Fibroblast of mammary gland (primary cell): ENCODE measurements at regions not wholly inside any gene's neighbourhood (a gene's known extent, or its start where the extent isn't known, plus 50 kb on each side); places are given as distances from the start of the nearest gene placed in this dataset.

Source experiments
- DNase-seq: peaks from one replicate; pipeline ENCODE4 v3.0.0-alpha.2; 2010; ENCODE audit warnings: low read depth
- H3K4me3 ChIP-seq: 2 replicates; pipeline ENCODE4 v1.5.1; 2011; ENCODE audit warnings: low read depth, mild to moderate bottlenecking, low read length, moderate library complexity; ENCODE audit not compliant: control insufficient read depth
- CTCF ChIP-seq: conservative IDR thresholded peaks from 2 replicates; pipeline ENCODE4 v1.5.1; 2011; ENCODE audit warnings: low read depth, low read length, inconsistent platforms; ENCODE audit not compliant: control insufficient read depth, insufficient read depth

- no peak for TF ChIP-seq CTCF
- no peak overlapping the region for H3K4me3 ChIP-seq
- DNase-seq: no peak
These were observed 791.2 kb downstream of the BRD1 start for GRCh38 chr22:49036513-49036912.

GRCh38 chr22:49035818-49036457 lies 791.7 kb downstream of the BRD1 start:
- DNase-seq: no peak
- H3K4me3 ChIP-seq: no peak overlapping the region
- TF ChIP-seq CTCF: no peak

GRCh38 chr22:49034836-49035817 lies 792.5 kb downstream of the BRD1 start:
- TF ChIP-seq CTCF: no peak
- no peak for DNase-seq
- no peak overlapping the region for H3K4me3 ChIP-seq

- no peak overlapping the region for H3K4me3 ChIP-seq
- no peak for DNase-seq
- no peak for TF ChIP-seq CTCF
These were observed 794.1 kb downstream of the BRD1 start for GRCh38 chr22:49033616-49034015.

- no peak for TF ChIP-seq CTCF
- no peak for DNase-seq
- no peak overlapping the region for H3K4me3 ChIP-seq
These were observed 794.9 kb downstream of the BRD1 start for GRCh38 chr22:49032821-49033220.

GRCh38 chr22:49031746-49032330 lies 795.8 kb downstream of the BRD1 start:
- TF ChIP-seq CTCF: no peak
- DNase-seq: no peak
- H3K4me3 ChIP-seq: no peak overlapping the region
